Stomach (tissue), 8 donors: ENCODE measurements at regions not wholly inside any gene's neighbourhood (a gene's known extent, or its start where the extent isn't known, plus 50 kb on each side); places are given as distances from the start of the nearest gene placed in this dataset.

Experiments used
- DNase-seq, 2 donors: peaks; one replicate each; pipeline versions ENCODE4 v3.0.0 to v3.0.0-alpha.2; 2013 to 2019
- H3K27ac ChIP-seq, 5 donors: fragments of 200-600 bp in 4 of 5; sonication (generic) in 4 of 5; one replicate each; pipeline ENCODE4 v1.5.1; 2013 to 2019; ENCODE audit warnings: mild to moderate bottlenecking in 1 of 5, moderate library complexity in 1 of 5
- H3K27me3 ChIP-seq, 3 donors: fragments of 200-600 bp; sonication (generic); one replicate each; pipeline ENCODE4 v1.5.1; 2017 to 2019; ENCODE audit warnings: mixed run types in 1 of 3
- H3K36me3 ChIP-seq, 4 donors: fragments of 200-600 bp; sonication (generic); 1 replicate in 3 of 4; 2 replicates in 1 of 4; pipeline ENCODE4 v1.5.1; 2016 to 2019
- H3K4me1 ChIP-seq, 4 donors: fragments of 200-600 bp; sonication (generic); one replicate each; pipeline ENCODE4 v1.5.1; 2016 to 2019
- H3K4me3 ChIP-seq, 4 donors: fragments of 200-600 bp; sonication (generic) in 3 of 4; one replicate each; pipeline ENCODE4 v1.5.1; 2016 to 2019; ENCODE audit warnings: mild to moderate bottlenecking in 1 of 4
- H3K9me3 ChIP-seq, 4 donors: fragments of 200-600 bp; sonication (generic); one replicate each; pipeline ENCODE4 v1.5.1; 2016 to 2019
- CTCF ChIP-seq, 7 experiments: fragments of 450-650 bp in 4 of 7; fragments of 200-600 bp in 3 of 7; sonication (generic) in 3 of 7; IDR thresholded peaks; one replicate each; pipeline ENCODE4 v1.5.1; 2016 to 2019; ENCODE audit warnings: antibody characterized with exemption in 7 of 7, control low read depth in 2 of 7, mild to moderate bottlenecking in 1 of 7
- EP300 ChIP-seq: sonication (generic); formaldehyde crosslinking; IDR thresholded peaks from one replicate; pipeline ENCODE4 v1.6.1; 2017; ENCODE audit warnings: antibody characterized with exemption
- POLR2A ChIP-seq, 4 donors: fragments of 450-650 bp; IDR thresholded peaks; one replicate each; pipeline ENCODE4 v1.6.1; 2016; ENCODE audit warnings: antibody characterized with exemption in 4 of 4, control low read depth in 2 of 4, mild to moderate bottlenecking in 1 of 4, moderate library complexity in 1 of 4
- POLR2AphosphoS5 ChIP-seq, 3 donors: sonication (generic); formaldehyde crosslinking; IDR thresholded peaks; one replicate each; pipeline ENCODE4 v1.6.1; 2016; ENCODE audit warnings: antibody characterized with exemption in 3 of 3
- WGBS, 5 donors: extraction: QIAGEN DNeasy Blood & Tissue Kit in 3 of 5; methylation state at CpG; one replicate each; pipeline versions ENCODE4 v1.1.5 to v1.1.7; 2013 to 2018; 5-methylcytosine and 5-hydroxymethylcytosine counted together
- intact Hi-C: fragments of 100-400 bp; cut with DNase I; formaldehyde crosslinking; loops from one replicate; pipeline ENCODE4 v1.15.1; 2023; ENCODE audit warnings: low total_unique reads
- donor health status: healthy with polysubstance abuse.
- donor health status: Bipolar disorder and iron deficiency.
- donor health status: healthy.

GRCh38 chr13:37383046-37383445 lies 215.5 kb downstream of the POSTN start:
- Histone ChIP-seq H3K27me3 (no peaks in the 10 kb centered on the region), H3K9me3 (no peaks in the 10 kb centered on the region), H3K4me3 (no peak overlapping the region), H3K36me3 (no peaks in the 10 kb centered on the region), H3K4me1 (no peaks in the 10 kb centered on the region), H3K27ac (no peak overlapping the region)
- DNase-seq: no peak
- intact Hi-C loops: no loop called here
- 62 to 70% (median 67%) methylated on average over 2 of the region's 2 CpGs for WGBS, 5 donors
- TF ChIP-seq POLR2AphosphoS5 (IDR thresholded peaks at IDR 0.05) (no peak), EP300 (no peak), POLR2A (IDR thresholded peaks at IDR 0.05) (no peak), CTCF (IDR thresholded peaks at IDR 0.05) (no peak)

GRCh38 chr13:37382146-37382545 lies 216.4 kb downstream of the POSTN start:
- Histone ChIP-seq H3K4me1 (no peaks in the 10 kb centered on the region), H3K27me3 (no peaks in the 10 kb centered on the region), H3K9me3 (no peaks in the 10 kb centered on the region), H3K4me3 (no peak overlapping the region), H3K27ac (no peak overlapping the region), H3K36me3 (no peaks in the 10 kb centered on the region)
- no peak for DNase-seq
- 47 to 68% (median 58%) methylated on average over 2 of the region's 2 CpGs for WGBS, 5 donors
- TF ChIP-seq POLR2AphosphoS5 (IDR thresholded peaks at IDR 0.05) (no peak), POLR2A (IDR thresholded peaks at IDR 0.05) (no peak)
- intact Hi-C loops: no loop called here

- Histone ChIP-seq H3K9me3 (no peaks in the 10 kb centered on the region), H3K4me1 (no peaks in the 10 kb centered on the region), H3K4me3 (no peak overlapping the region), H3K27me3 (no peaks in the 10 kb centered on the region), H3K36me3 (no peaks in the 10 kb centered on the region), H3K27ac (no peak overlapping the region)
- DNase-seq: no peak
- TF ChIP-seq POLR2AphosphoS5 (IDR thresholded peaks at IDR 0.05) (no peak), EP300 (no peak), CTCF (IDR thresholded peaks at IDR 0.05) (no peak), POLR2A (IDR thresholded peaks at IDR 0.05) (no peak)
- intact Hi-C loops: no loop called here
- WGBS, 5 donors: 61 to 85% (median 70%) methylated on average over 1 of the region's 1 CpG
Observed at GRCh38 chr13:37381502-37381901, 217.1 kb downstream of the POSTN start.

GRCh38 chr13:37379841-37380240 lies 218.7 kb downstream of the POSTN start:
- Histone ChIP-seq H3K4me3 (no peak overlapping the region), H3K4me1 (no peaks in the 10 kb centered on the region), H3K9me3 (no peaks in the 10 kb centered on the region), H3K36me3 (no peaks in the 10 kb centered on the region), H3K27me3 (no peaks in the 10 kb centered on the region), H3K27ac (no peak overlapping the region)
- DNase-seq: no peak
- intact Hi-C loops: no loop called here
- 80 to 90% (median 87%) methylated on average over 4 of the region's 4 CpGs for WGBS, 5 donors
- no peak for TF ChIP-seq EP300
- no peak for TF ChIP-seq POLR2A (IDR thresholded peaks at IDR 0.05)
- TF ChIP-seq POLR2AphosphoS5 (IDR thresholded peaks at IDR 0.05): no peak
- TF ChIP-seq CTCF (IDR thresholded peaks at IDR 0.05): no peak

GRCh38 chr13:37375724-37376123 lies 222.8 kb downstream of the POSTN start:
- Histone ChIP-seq H3K27ac (no peak overlapping the region), H3K27me3 (no peaks in the 10 kb centered on the region), H3K36me3 (no peaks in the 10 kb centered on the region), H3K4me1 (no peaks in the 10 kb centered on the region), H3K4me3 (no peak overlapping the region), H3K9me3 (no peaks in the 10 kb centered on the region)
- intact Hi-C loops: no loop called here
- WGBS, 5 donors: 82 to 86% (median 85%) methylated on average over 3 of the region's 3 CpGs
- TF ChIP-seq POLR2A (IDR thresholded peaks at IDR 0.05) (no peak), CTCF (IDR thresholded peaks at IDR 0.05) (no peak), EP300 (no peak), POLR2AphosphoS5 (IDR thresholded peaks at IDR 0.05) (no peak)
- DNase-seq: no peak
